GM12878 (cell line): ENCODE measurements at regions not wholly inside any gene's neighbourhood (a gene's known extent, or its start where the extent isn't known, plus 50 kb on each side); places are given as distances from the start of the nearest gene placed in this dataset.

Experiments used
- ATAC-seq: fragments of 200-7000 bp; cut with Tn5 transposase; 3 replicates; pipeline ENCODE4 v1.9.1; 2020; ENCODE audit warnings: mild to moderate bottlenecking, moderate library complexity
- BruUV-seq: library from RNA; stranded (reverse); fragments of 400-500 nt; replicated peaks from 2 replicates; lab custom pipeline; 2021; lab: Mats Ljungman, UMichigan
- CTCF ChIA-PET: fragments of 300-600 bp; sonication (Branson Sonifier 250); formaldehyde crosslinking; extraction: SDS; loops from one replicate; lab custom pipeline; 2021; ENCODE audit warnings: inconsistent platforms; lab: Yijun Ruan, JAX
- POLR2A ChIA-PET: fragments of 350-600 bp; formaldehyde crosslinking; extraction: SDS; loops from one replicate; lab custom pipeline; 2021; ENCODE audit warnings: inconsistent platforms; lab: Charles Lee
- RAD21 ChIA-PET: fragments of 300-600 bp; sonication (Branson Sonifier 250); formaldehyde crosslinking; loops from one replicate; lab custom pipeline; 2023; ENCODE audit warnings: antibody characterized with exemption; ENCODE audit not compliant: unreplicated experiment; lab: Charles Lee
- SMC1A ChIA-PET: fragments of 300-600 bp; sonication (Branson Sonifier 250); formaldehyde crosslinking; loops from one replicate; lab custom pipeline; 2023; ENCODE audit not compliant: unreplicated experiment, uncharacterized antibody; lab: Charles Lee
- DNase-seq: peaks from one replicate; pipeline ENCODE4 v3.0.0-alpha.2; 2011; ENCODE audit warnings: low read depth, low spot score
- FAIRE-seq: peaks from 3 replicates; lab custom pipeline; 2011; peaks lifted over from hg19 to GRCh38; lab: Jason Lieb, UNC
- H2AFZ ChIP-seq: 2 replicates; pipeline ENCODE4 v1.6.0; 2011; ENCODE audit warnings: low read depth, low read length, control low read depth; ENCODE audit not compliant: control insufficient read depth
- H3K27ac ChIP-seq: 2 replicates; pipeline ENCODE4 v1.5.1; 2011; ENCODE audit warnings: control low read depth; ENCODE audit not compliant: control insufficient read depth, insufficient read depth
- H3K27me3 ChIP-seq, 2 experiments: replicated peaks in 1 of 2; 2 replicates each; pipeline versions ENCODE4 v1.6.0 to v1.6.1; 2011; ENCODE audit warnings: low read length in 1 of 2; ENCODE audit not compliant: control insufficient read depth in 2 of 2, insufficient read depth in 2 of 2
- H3K36me3 ChIP-seq, 2 experiments: 2 replicates each; pipeline ENCODE4 v1.5.1; 2011; ENCODE audit warnings: low read length in 1 of 2; ENCODE audit not compliant: control insufficient read depth in 2 of 2, insufficient read depth in 2 of 2
- H3K4me1 ChIP-seq: 2 replicates; pipeline ENCODE4 v1.6.1; 2011; ENCODE audit warnings: mild to moderate bottlenecking, low read length, moderate library complexity, mixed read lengths; ENCODE audit not compliant: control insufficient read depth, insufficient read depth
- H3K4me2 ChIP-seq: 2 replicates; pipeline ENCODE4 v1.6.0; 2011; ENCODE audit warnings: control low read depth; ENCODE audit not compliant: control insufficient read depth, insufficient read depth
- H3K4me3 ChIP-seq: fragments of 200-600 bp; sonication (generic); 2 replicates; pipeline ENCODE4 v1.5.1; 2016
- H3K79me2 ChIP-seq: 2 replicates; pipeline ENCODE4 v1.6.0; 2011; ENCODE audit warnings: low read length; ENCODE audit not compliant: control insufficient read depth, insufficient read depth
- H3K9ac ChIP-seq: 2 replicates; pipeline ENCODE4 v1.8.0; 2011; ENCODE audit warnings: low read length, control low read depth, mixed read lengths; ENCODE audit not compliant: control insufficient read depth, insufficient read depth
- H3K9me3 ChIP-seq: replicated peaks from 3 replicates; pipeline ENCODE4 v1.5.1; 2011; ENCODE audit warnings: mild to moderate bottlenecking, low read length; ENCODE audit not compliant: control insufficient read depth, insufficient read depth
- H4K20me1 ChIP-seq: 2 replicates; pipeline ENCODE4 v1.6.0; 2011; ENCODE audit not compliant: control insufficient read depth, insufficient read depth
- FOXK2 ChIP-seq: fragments of 450-650 bp; IDR thresholded peaks from 2 replicates; pipeline ENCODE4 v1.6.1; 2017; ENCODE audit warnings: mild to moderate bottlenecking, moderate library complexity
- GABPA ChIP-seq: IDR thresholded peaks from 2 replicates; pipeline ENCODE4 v1.6.1; 2014; ENCODE audit warnings: antibody characterized with exemption, low read depth, mild to moderate bottlenecking, inconsistent platforms
- IKZF1 ChIP-seq: fragments of 450-650 bp; conservative IDR thresholded peaks from 2 replicates; pipeline ENCODE4 v1.6.1; 2017; ENCODE audit warnings: antibody characterized with exemption, mild to moderate bottlenecking
- IKZF2 ChIP-seq, 2 experiments: fragments of 450-650 bp; IDR thresholded peaks; 2 replicates each; pipeline ENCODE4 v1.6.1; 2017; ENCODE audit warnings: mild to moderate bottlenecking in 2 of 2, moderate library complexity in 2 of 2
- MEF2B ChIP-seq: fragments of 450-650 bp; IDR thresholded peaks from 2 replicates; pipeline ENCODE4 v1.6.1; 2018; ENCODE audit warnings: mild to moderate bottlenecking, moderate library complexity; ENCODE audit not compliant: partially characterized antibody, poor library complexity, severe bottlenecking
- MLLT1 ChIP-seq: fragments of 450-650 bp; IDR thresholded peaks from 2 replicates; pipeline ENCODE4 v1.6.1; 2016; ENCODE audit warnings: mild to moderate bottlenecking
- STAT3 ChIP-seq: IDR thresholded peaks from 2 replicates; pipeline ENCODE4 v1.6.1; 2011; ENCODE audit warnings: low read depth, low read length, improper control_type of control experiment
- TAF1 ChIP-seq: IDR thresholded peaks from 2 replicates; pipeline ENCODE4 v1.6.1; 2011; ENCODE audit warnings: mild to moderate bottlenecking, low read depth, low read length, borderline replicate concordance
- WRNIP1 ChIP-seq: IDR thresholded peaks from 2 replicates; pipeline ENCODE4 v1.6.1; 2011; ENCODE audit warnings: low read depth, low read length, improper control_type of control experiment, borderline replicate concordance
- YY1 ChIP-seq: IDR thresholded peaks from 2 replicates; pipeline ENCODE4 v1.6.1; 2011; ENCODE audit warnings: low read depth, mild to moderate bottlenecking, low read length
- WGBS: methylation state at CpG from one replicate; pipeline ENCODE4 v1.1.6; 2016; ENCODE audit warnings: low lambda C conversion rate; ENCODE audit not compliant: insufficient replicate concordance, insufficient coverage; ENCODE audit errors: missing lambda C conversion rate; 5-methylcytosine and 5-hydroxymethylcytosine counted together
- in situ Hi-C: fragments of 300-500 bp; cut with MboI; formaldehyde crosslinking; loops from 9 replicates; pipeline ENCODE4 v1.14.3; 2018; ENCODE audit warnings: mixed read lengths
- intact Hi-C: fragments of 100-400 bp; cut with micrococcal nuclease; formaldehyde crosslinking; loops from one replicate; pipeline ENCODE4 v1.14.2; 2022; ENCODE audit not compliant: unreplicated experiment

DNA sequence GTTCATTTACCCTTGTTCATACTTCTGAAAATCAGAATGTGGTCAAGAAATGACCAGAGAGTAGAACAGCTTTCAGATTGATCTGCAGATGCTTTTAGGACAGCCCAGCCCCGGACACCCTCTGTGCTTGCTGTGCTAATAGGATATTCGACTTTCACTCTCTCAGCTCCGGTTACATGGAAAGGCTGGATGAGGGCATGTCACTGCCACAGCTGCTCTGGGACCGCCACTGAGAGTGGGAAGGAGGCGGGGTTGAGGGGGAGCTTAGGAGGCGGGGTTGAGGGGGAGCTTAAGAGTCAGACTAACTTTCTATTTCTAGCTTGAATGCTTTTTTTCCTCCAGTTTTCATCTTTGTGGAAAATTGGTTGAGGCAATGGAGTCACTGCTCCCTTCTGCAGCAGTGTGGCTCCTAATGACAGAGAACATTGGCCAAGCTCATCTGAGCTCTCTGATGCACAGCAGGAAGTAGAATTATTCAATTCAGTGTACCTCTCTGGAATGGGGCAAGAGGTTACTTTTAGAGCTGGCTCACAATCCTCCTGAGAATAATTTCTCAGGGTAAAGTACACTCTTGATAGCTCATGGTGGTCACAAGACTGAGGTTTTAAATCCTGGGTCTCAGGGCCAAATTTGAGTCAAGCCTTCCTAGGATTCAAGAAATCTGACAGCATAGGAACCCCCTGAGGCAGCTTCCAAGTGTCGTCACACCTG, 74.6 kb upstream of the NPAS1 start:
- DNase-seq (no peak), ATAC-seq (no peak), FAIRE-seq (no peak)
- no peaks in the 10 kb centered on the region for H3K9me3 ChIP-seq
- 96% methylated on average over 7 of the region's 7 CpGs for whole genome bisulfite sequencing
- CTCF ChIA-PET = interaction anchor here (0.8 to 1.7 kb wide), 7 partner anchors 9 to 105 kb away, joined by 4 to 5 read pairs (median 4); no protein-coding TSS in a partner anchor
- POLR2A ChIA-PET = interaction anchor here (0.5 to 1.3 kb wide), 5 partner anchors 10 to 93 kb away, joined by 3 to 7 read pairs (median 4); no protein-coding TSS in a partner anchor
- in situ Hi-C loops = no loop called here
- H3K9ac ChIP-seq = no peak overlapping the region
- H3K27me3 ChIP-seq = no peaks in the 10 kb centered on the region
- RAD21 ChIA-PET = interaction anchor here (0.6 to 2.1 kb wide), 3 partner anchors 10 to 83 kb away, joined by 3 to 6 read pairs (median 5); no protein-coding TSS in a partner anchor
- peaks cover 4 to 9% of the 10 kb centered on the region in 2 experiments for H3K36me3 ChIP-seq
- peaks cover under 1% of the 10 kb centered on the region; the same call in 1 of the 2 replicates for H3K4me1 ChIP-seq
- no peak overlapping the region for H3K27ac ChIP-seq
- SMC1A ChIA-PET = interaction anchor here (1.0 to 3.2 kb wide), 3 partner anchors 9 to 32 kb away, joined by 3 to 21 read pairs (median 3); no protein-coding TSS in a partner anchor
- no TSS peak for BruUV-seq
- intact Hi-C loops = no loop called here
- no peaks in the 10 kb centered on the region for H4K20me1 ChIP-seq
- H2AFZ ChIP-seq = no peak overlapping the region
- TF ChIP-seq MEF2B (no peak), MLLT1 (no peak), YY1 (no peak), WRNIP1 (no peak), IKZF2 (IDR thresholded peaks at IDR 0.05) (no peak), IKZF1 (no peak), STAT3 (no peak), TAF1 (no peak), FOXK2 (no peak), GABPA (no peak)
- TF ChIP-seq, all 136 proteins: peak for 0
- Histone ChIP-seq H3K4me2 (no peak overlapping the region), H3K79me2 (no peaks in the 10 kb centered on the region), H3K4me3 (no peak overlapping the region)
